ENCODE measurements at regions not wholly inside any gene's neighbourhood (a gene's known extent, or its start where the extent isn't known, plus 50 kb on each side); places are given as distances from the start of the nearest gene placed in this dataset.
"Not testable (repeated sequence)": the region's sequence is repeated elsewhere in the genome, so short reads cannot be mapped to it uniquely, and the experiment has no call there.

- in situ Hi-C loops (cut with MboI; ENCODE audit: low pct_ligation_motif_present in 1 of 4, low pct_unique_long_range_greater_than_20kb in 1 of 4, low sequenced_read_pairs in 3 of 4); H3K27me3 ChIP-seq; H3K9me3 ChIP-seq; intact Hi-C loops (cut with DNase I; ENCODE audit: low total_unique reads); H3K4me3 ChIP-seq; H3K36me3 ChIP-seq: not testable (repeated sequence)
- DNase-seq = peak; percentile 42
- 80% methylated on average over 8 of the region's 8 CpGs; no CpG with 5 or more reads in 1 of the 2 donors for WGBS, 2 donors (ENCODE audit: low coverage in 1 of 2)
- Histone ChIP-seq H3K27ac (peak overlapping the region; percentile 48 to 97 (median 90)), H3K4me1 (peaks cover 0 to 20% (median 16%) of the 10 kb centered on the region in 4 donors)
- TF ChIP-seq POLR2AphosphoS5 (IDR thresholded peaks at IDR 0.05) = peak in 2 of 3 donors; percentile 23 to 49
Measured at GRCh38 chr3:75432885-75433284, 231.2 kb upstream of the FRG2C start.

- H3K36me3 ChIP-seq; H3K27me3 ChIP-seq; intact Hi-C loops (cut with DNase I; ENCODE audit: low total_unique reads); DNase-seq; in situ Hi-C loops (cut with MboI; ENCODE audit: low pct_ligation_motif_present in 1 of 4, low pct_unique_long_range_greater_than_20kb in 1 of 4, low sequenced_read_pairs in 3 of 4); H3K4me3 ChIP-seq; H3K9me3 ChIP-seq: not testable (repeated sequence)
- WGBS, 2 donors (ENCODE audit: low coverage in 1 of 2) = 82% methylated on average over 3 of the region's 3 CpGs; no CpG with 5 or more reads in 1 of the 2 donors
- peak overlapping the region; percentile 48 to 97 (median 90) for H3K27ac ChIP-seq
- H3K4me1 ChIP-seq = peaks cover 0 to 20% (median 16%) of the 10 kb centered on the region in 4 donors
Measured at GRCh38 chr3:75433295-75433694, 230.8 kb upstream of the FRG2C start.

- peak overlapping the region; percentile 73 to 98 (median 90) for H3K4me3 ChIP-seq
- WGBS, 2 donors (ENCODE audit: low coverage in 1 of 2) = 2 to 40% methylated on average over 2 to 31 of the region's 32 CpGs
- H3K27me3 ChIP-seq; intact Hi-C loops (cut with DNase I; ENCODE audit: low total_unique reads); in situ Hi-C loops (cut with MboI; ENCODE audit: low pct_ligation_motif_present in 1 of 4, low pct_unique_long_range_greater_than_20kb in 1 of 4, low sequenced_read_pairs in 3 of 4); DNase-seq; H3K9me3 ChIP-seq; H3K36me3 ChIP-seq: not testable (repeated sequence)
- H3K4me1 ChIP-seq = peaks cover 0 to 20% (median 16%) of the 10 kb centered on the region in 4 donors
- peak overlapping the region; percentile 88 to 97 (median 92) for H3K27ac ChIP-seq
- TF ChIP-seq CTCF (IDR thresholded peaks at IDR 0.05) = peak in 1 of 5 experiments; percentile 9
Measured at GRCh38 chr3:75434276-75434912, 229.7 kb upstream of the FRG2C start.

GRCh38 chr3:75434913-75435793 lies 229.0 kb upstream of the FRG2C start:
- TF ChIP-seq POLR2A (IDR thresholded peaks at IDR 0.05) = peak; percentile 49
- peak in 2 of 3 donors; percentile 36 to 40 for TF ChIP-seq POLR2AphosphoS5 (IDR thresholded peaks at IDR 0.05)
- peak overlapping the region; percentile 88 to 97 (median 92) for H3K27ac ChIP-seq
- H3K4me3 ChIP-seq = peak overlapping the region; percentile 73 to 98 (median 90)
- peak; percentile 100 for DNase-seq
- WGBS, 2 donors (ENCODE audit: low coverage in 1 of 2) = 0% methylated on average over 50 of the region's 73 CpGs; no CpG with 5 or more reads in 1 of the 2 donors
- intact Hi-C loops (cut with DNase I; ENCODE audit: low total_unique reads); H3K36me3 ChIP-seq; in situ Hi-C loops (cut with MboI; ENCODE audit: low pct_ligation_motif_present in 1 of 4, low pct_unique_long_range_greater_than_20kb in 1 of 4, low sequenced_read_pairs in 3 of 4); H3K27me3 ChIP-seq; H3K9me3 ChIP-seq: not testable (repeated sequence)
- peaks cover 0 to 20% (median 16%) of the 10 kb centered on the region in 4 donors for H3K4me1 ChIP-seq

- H3K9me3 ChIP-seq; in situ Hi-C loops (cut with MboI; ENCODE audit: low pct_ligation_motif_present in 1 of 4, low pct_unique_long_range_greater_than_20kb in 1 of 4, low sequenced_read_pairs in 3 of 4); DNase-seq; H3K27me3 ChIP-seq; H3K36me3 ChIP-seq; intact Hi-C loops (cut with DNase I; ENCODE audit: low total_unique reads): not testable (repeated sequence)
- 2% methylated on average over 26 of the region's 38 CpGs; no CpG with 5 or more reads in 1 of the 2 donors for WGBS, 2 donors (ENCODE audit: low coverage in 1 of 2)
- Histone ChIP-seq H3K4me1 (peaks cover 0 to 20% (median 16%) of the 10 kb centered on the region in 4 donors), H3K4me3 (peak overlapping the region; percentile 59 to 98 (median 90)), H3K27ac (peak overlapping the region; percentile 88 to 97 (median 92))
Measured at GRCh38 chr3:75435794-75436400, 228.2 kb upstream of the FRG2C start.

GRCh38 chr3:75440986-75441385 lies 223.1 kb upstream of the FRG2C start:
- in situ Hi-C loops (cut with MboI; ENCODE audit: low pct_ligation_motif_present in 1 of 4, low pct_unique_long_range_greater_than_20kb in 1 of 4, low sequenced_read_pairs in 3 of 4); H3K36me3 ChIP-seq; DNase-seq; H3K9me3 ChIP-seq; H3K4me3 ChIP-seq; H3K27me3 ChIP-seq; H3K4me1 ChIP-seq; H3K27ac ChIP-seq; intact Hi-C loops (cut with DNase I; ENCODE audit: low total_unique reads): not testable (repeated sequence)
- WGBS, 2 donors (ENCODE audit: low coverage in 1 of 2) = 80 to 81% methylated on average over 7 of the region's 7 CpGs

GRCh38 chr3:75444634-75445033 lies 219.5 kb upstream of the FRG2C start:
- WGBS, 2 donors (ENCODE audit: low coverage in 1 of 2) = 87 to 98% methylated on average over 3 to 17 of the region's 19 CpGs
- H3K27ac ChIP-seq; H3K27me3 ChIP-seq; H3K9me3 ChIP-seq; DNase-seq; H3K36me3 ChIP-seq; H3K4me1 ChIP-seq; intact Hi-C loops (cut with DNase I; ENCODE audit: low total_unique reads); H3K4me3 ChIP-seq; in situ Hi-C loops (cut with MboI; ENCODE audit: low pct_ligation_motif_present in 1 of 4, low pct_unique_long_range_greater_than_20kb in 1 of 4, low sequenced_read_pairs in 3 of 4): not testable (repeated sequence)

- H3K9me3 ChIP-seq; DNase-seq; H3K36me3 ChIP-seq; H3K27ac ChIP-seq; in situ Hi-C loops (cut with MboI; ENCODE audit: low pct_ligation_motif_present in 1 of 4, low pct_unique_long_range_greater_than_20kb in 1 of 4, low sequenced_read_pairs in 3 of 4); intact Hi-C loops (cut with DNase I; ENCODE audit: low total_unique reads); H3K27me3 ChIP-seq; H3K4me1 ChIP-seq; H3K4me3 ChIP-seq: not testable (repeated sequence)
- WGBS, 2 donors (ENCODE audit: low coverage in 1 of 2) = 87% methylated on average over 6 of the region's 6 CpGs; no CpG with 5 or more reads in 1 of the 2 donors
Measured at GRCh38 chr3:75445234-75445633, 218.9 kb upstream of the FRG2C start.

GRCh38 chr3:75446948-75447347 lies 217.2 kb upstream of the FRG2C start:
- H3K36me3 ChIP-seq; H3K4me1 ChIP-seq; H3K9me3 ChIP-seq; H3K27ac ChIP-seq; intact Hi-C loops (cut with DNase I; ENCODE audit: low total_unique reads); H3K27me3 ChIP-seq; H3K4me3 ChIP-seq; in situ Hi-C loops (cut with MboI; ENCODE audit: low pct_ligation_motif_present in 1 of 4, low pct_unique_long_range_greater_than_20kb in 1 of 4, low sequenced_read_pairs in 3 of 4); DNase-seq: not testable (repeated sequence)
- WGBS, 2 donors (ENCODE audit: low coverage in 1 of 2) = 70 to 90% methylated on average over 3 to 11 of the region's 11 CpGs
